KMS-11 (cell line): ENCODE measurements at regions not wholly inside any gene's neighbourhood (a gene's known extent, or its start where the extent isn't known, plus 50 kb on each side); places are given as distances from the start of the nearest gene placed in this dataset.

Experiments used
- H2AFZ ChIP-seq: fragments of 200-600 bp; sonication (generic); 2 replicates; pipeline ENCODE4 v1.6.1; 2016; ENCODE audit warnings: antibody characterized with exemption, mixed run types, low read depth
- H3K27ac ChIP-seq: fragments of 200-600 bp; sonication (generic); 2 replicates; pipeline ENCODE4 v1.6.1; 2016; ENCODE audit warnings: mild to moderate bottlenecking, mixed run types
- H3K27me3 ChIP-seq: fragments of 200-600 bp; sonication (generic); 2 replicates; pipeline ENCODE4 v1.6.1; 2017; ENCODE audit warnings: mild to moderate bottlenecking, low read depth, mixed run types, moderate library complexity; ENCODE audit not compliant: insufficient read depth
- H3K36me3 ChIP-seq: fragments of 200-600 bp; sonication (generic); 2 replicates; pipeline ENCODE4 v1.6.1; 2017; ENCODE audit warnings: mild to moderate bottlenecking, mixed run types; ENCODE audit not compliant: insufficient read depth
- H3K4me1 ChIP-seq: fragments of 200-600 bp; sonication (generic); 2 replicates; pipeline ENCODE4 v1.6.1; 2016; ENCODE audit warnings: mild to moderate bottlenecking, low read depth, mixed run types; ENCODE audit not compliant: poor library complexity, severe bottlenecking
- H3K4me2 ChIP-seq: fragments of 200-600 bp; sonication (generic); 2 replicates; pipeline ENCODE4 v1.7.0; 2016; ENCODE audit warnings: mild to moderate bottlenecking, mixed run types
- H3K4me3 ChIP-seq: fragments of 200-600 bp; sonication (generic); IDR thresholded peaks from 2 replicates; pipeline ENCODE4 v1.6.1; 2017; ENCODE audit warnings: low read depth, low read length, mixed read lengths; ENCODE audit not compliant: insufficient read depth
- H3K79me2 ChIP-seq: fragments of 200-600 bp; sonication (generic); 2 replicates; pipeline ENCODE4 v1.6.1; 2016; ENCODE audit warnings: low read depth, mixed run types; ENCODE audit not compliant: insufficient read depth
- H3K9ac ChIP-seq: fragments of 200-600 bp; sonication (generic); 2 replicates; pipeline ENCODE4 v1.6.1; 2016; ENCODE audit warnings: mild to moderate bottlenecking, mixed run types
- H4K20me1 ChIP-seq: fragments of 200-600 bp; sonication (generic); 2 replicates; pipeline ENCODE4 v1.6.1; 2016; ENCODE audit warnings: mild to moderate bottlenecking, mixed run types; ENCODE audit not compliant: insufficient read depth
- TF ChIP-seq, protein P1 (sequence below): fragments of 200-600 bp; sonication (generic); conservative IDR thresholded peaks from 2 replicates; pipeline ENCODE4 v1.6.1; 2017; ENCODE audit warnings: low read depth, mild to moderate bottlenecking, antibody characterized with exemption, low read length, moderate library complexity, mixed read lengths

DNA sequence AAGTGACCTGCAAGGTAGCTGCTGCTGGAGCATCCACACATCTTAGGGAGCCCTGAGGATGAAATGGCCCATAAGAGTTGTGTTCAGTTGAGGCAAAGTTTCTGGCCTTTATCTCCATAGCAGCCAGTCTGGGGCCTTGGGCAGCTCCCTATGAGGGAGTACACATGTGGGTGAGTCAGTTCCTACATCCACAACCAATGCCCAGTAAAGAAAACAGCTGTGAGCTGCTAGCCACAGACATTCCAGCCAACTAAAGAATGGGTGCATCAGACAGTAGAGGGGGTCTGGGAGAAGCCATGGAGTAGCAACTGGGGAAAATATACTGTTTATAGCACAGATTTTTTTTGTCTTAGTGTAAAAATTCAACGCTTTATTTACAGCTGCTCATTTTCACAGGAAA lies 720.7 kb downstream of the TLE1 start:
- Histone ChIP-seq H3K4me3 (no peak overlapping the region), H2AFZ (no peak overlapping the region), H3K9ac (no peak overlapping the region), H3K4me2 (no peak overlapping the region), H3K27ac (no peak overlapping the region), H3K4me1 (no peaks in the 10 kb centered on the region), H3K27me3 (no peaks in the 10 kb centered on the region), H3K36me3 (no peaks in the 10 kb centered on the region), H4K20me1 (no peaks in the 10 kb centered on the region), H3K79me2 (no peaks in the 10 kb centered on the region)
- TF ChIP-seq, protein P1, sequence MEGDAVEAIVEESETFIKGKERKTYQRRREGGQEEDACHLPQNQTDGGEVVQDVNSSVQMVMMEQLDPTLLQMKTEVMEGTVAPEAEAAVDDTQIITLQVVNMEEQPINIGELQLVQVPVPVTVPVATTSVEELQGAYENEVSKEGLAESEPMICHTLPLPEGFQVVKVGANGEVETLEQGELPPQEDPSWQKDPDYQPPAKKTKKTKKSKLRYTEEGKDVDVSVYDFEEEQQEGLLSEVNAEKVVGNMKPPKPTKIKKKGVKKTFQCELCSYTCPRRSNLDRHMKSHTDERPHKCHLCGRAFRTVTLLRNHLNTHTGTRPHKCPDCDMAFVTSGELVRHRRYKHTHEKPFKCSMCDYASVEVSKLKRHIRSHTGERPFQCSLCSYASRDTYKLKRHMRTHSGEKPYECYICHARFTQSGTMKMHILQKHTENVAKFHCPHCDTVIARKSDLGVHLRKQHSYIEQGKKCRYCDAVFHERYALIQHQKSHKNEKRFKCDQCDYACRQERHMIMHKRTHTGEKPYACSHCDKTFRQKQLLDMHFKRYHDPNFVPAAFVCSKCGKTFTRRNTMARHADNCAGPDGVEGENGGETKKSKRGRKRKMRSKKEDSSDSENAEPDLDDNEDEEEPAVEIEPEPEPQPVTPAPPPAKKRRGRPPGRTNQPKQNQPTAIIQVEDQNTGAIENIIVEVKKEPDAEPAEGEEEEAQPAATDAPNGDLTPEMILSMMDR, result no peak

DNA sequence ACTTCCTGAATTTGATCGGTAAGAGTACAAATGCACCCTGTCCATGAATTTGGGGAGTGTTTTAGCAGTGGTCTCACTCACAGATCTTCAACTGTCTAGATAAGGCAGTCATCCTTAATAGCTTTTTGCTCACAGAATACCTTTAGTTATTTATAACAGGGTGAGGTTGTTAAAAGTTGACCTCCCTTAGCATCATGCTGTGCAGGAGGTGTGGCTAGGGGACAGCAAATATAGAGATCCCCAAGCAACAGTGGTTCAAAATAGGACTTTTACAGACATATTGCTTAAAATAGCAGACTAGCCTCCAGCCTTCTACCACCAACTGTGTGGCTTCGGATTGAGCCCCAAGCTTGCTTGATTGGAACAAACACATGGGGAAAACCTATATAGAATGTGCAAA lies 724.4 kb downstream of the TLE1 start:
- no peak overlapping the region for H3K27ac ChIP-seq
- H3K27me3 ChIP-seq, result no peaks in the 10 kb centered on the region
- H3K4me1 ChIP-seq, result no peaks in the 10 kb centered on the region
- H3K36me3 ChIP-seq, result no peaks in the 10 kb centered on the region
- no peak overlapping the region for H2AFZ ChIP-seq
- H3K4me3 ChIP-seq, result no peak overlapping the region
- TF ChIP-seq, protein P1, result no peak
- no peaks in the 10 kb centered on the region for H3K79me2 ChIP-seq
- H3K9ac ChIP-seq, result no peak overlapping the region
- no peak overlapping the region for H3K4me2 ChIP-seq
- no peaks in the 10 kb centered on the region for H4K20me1 ChIP-seq

DNA sequence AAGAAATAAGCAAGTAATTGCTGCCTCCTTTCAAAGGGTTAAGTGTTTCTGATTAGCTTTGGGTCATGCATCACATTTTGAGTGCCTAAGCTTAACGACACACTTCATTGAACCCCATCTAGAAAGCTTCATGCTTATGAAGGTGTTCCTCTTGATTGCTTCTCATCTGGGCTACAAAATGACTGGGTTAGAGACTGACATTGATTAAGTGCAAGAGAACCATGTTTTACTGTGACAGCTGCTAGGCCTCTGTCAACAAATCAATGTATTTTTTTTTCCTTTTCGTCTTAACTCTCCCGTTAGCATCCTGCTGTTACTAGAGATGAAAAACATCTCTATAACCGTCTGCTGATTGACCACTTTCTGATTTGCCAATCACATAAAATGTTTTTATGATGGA lies 725.0 kb downstream of the TLE1 start:
- H3K36me3 ChIP-seq, result no peaks in the 10 kb centered on the region
- no peak overlapping the region for H3K9ac ChIP-seq
- H3K4me1 ChIP-seq, result no peaks in the 10 kb centered on the region
- no peaks in the 10 kb centered on the region for H4K20me1 ChIP-seq
- TF ChIP-seq, protein P1, result no peak
- no peak overlapping the region for H3K4me2 ChIP-seq
- no peak overlapping the region for H2AFZ ChIP-seq
- no peaks in the 10 kb centered on the region for H3K27me3 ChIP-seq
- no peaks in the 10 kb centered on the region for H3K79me2 ChIP-seq
- no peak overlapping the region for H3K27ac ChIP-seq
- no peak overlapping the region for H3K4me3 ChIP-seq

DNA sequence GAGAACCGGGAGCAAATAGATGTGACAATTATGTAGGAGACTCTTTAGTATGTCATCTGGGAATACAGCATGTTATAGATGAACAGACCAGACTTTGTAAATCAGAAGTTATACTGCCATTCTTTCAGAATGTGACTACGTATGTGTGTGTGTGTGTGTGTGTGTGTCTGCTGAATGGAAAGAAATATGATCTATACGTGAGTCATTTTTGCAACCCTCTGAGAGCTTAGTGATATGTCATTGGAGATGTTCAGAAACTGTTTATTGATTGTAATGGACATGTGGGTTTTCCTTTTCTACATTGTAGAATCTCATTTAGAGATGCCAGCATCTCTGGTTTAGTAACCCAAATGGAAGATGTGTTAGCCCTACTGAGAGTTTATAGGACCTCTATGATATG lies 731.5 kb downstream of the TLE1 start:
- Histone ChIP-seq H3K9ac (no peak overlapping the region), H3K36me3 (no peaks in the 10 kb centered on the region), H3K4me3 (no peak overlapping the region), H4K20me1 (no peaks in the 10 kb centered on the region), H2AFZ (no peak overlapping the region), H3K4me2 (no peak overlapping the region), H3K27ac (no peak overlapping the region), H3K79me2 (no peaks in the 10 kb centered on the region), H3K27me3 (no peaks in the 10 kb centered on the region), H3K4me1 (no peaks in the 10 kb centered on the region)
- TF ChIP-seq, protein P1, result no peak

DNA sequence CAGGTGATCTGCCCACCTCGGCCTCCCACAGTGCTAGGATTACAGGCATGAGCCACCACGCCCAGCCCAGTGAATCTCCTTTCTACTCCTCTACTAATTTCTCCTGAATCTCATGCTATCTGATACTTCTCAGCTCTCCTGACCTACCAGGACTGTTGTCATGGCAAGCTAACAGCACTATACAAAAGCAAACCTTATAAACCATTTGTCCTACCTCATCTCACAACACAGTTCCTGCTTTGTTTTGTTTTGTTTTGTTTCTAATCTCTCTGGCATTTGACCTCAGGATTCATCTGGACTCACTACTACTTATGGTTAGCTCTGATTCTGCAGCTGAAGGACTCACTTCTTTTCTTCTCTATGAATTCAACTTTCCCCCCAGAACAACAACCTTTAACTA lies 734.8 kb downstream of the TLE1 start:
- Histone ChIP-seq H3K27ac (no peak overlapping the region), H4K20me1 (no peaks in the 10 kb centered on the region), H2AFZ (no peak overlapping the region), H3K4me2 (no peak overlapping the region), H3K79me2 (no peaks in the 10 kb centered on the region), H3K4me3 (no peak overlapping the region), H3K27me3 (no peaks in the 10 kb centered on the region), H3K36me3 (no peaks in the 10 kb centered on the region), H3K4me1 (no peaks in the 10 kb centered on the region), H3K9ac (no peak overlapping the region)
- TF ChIP-seq, protein P1, result no peak
